ENCODE measurements at regions not wholly inside any gene's neighbourhood (a gene's known extent, or its start where the extent isn't known, plus 50 kb on each side); places are given as distances from the start of the nearest gene placed in this dataset.

DNA sequence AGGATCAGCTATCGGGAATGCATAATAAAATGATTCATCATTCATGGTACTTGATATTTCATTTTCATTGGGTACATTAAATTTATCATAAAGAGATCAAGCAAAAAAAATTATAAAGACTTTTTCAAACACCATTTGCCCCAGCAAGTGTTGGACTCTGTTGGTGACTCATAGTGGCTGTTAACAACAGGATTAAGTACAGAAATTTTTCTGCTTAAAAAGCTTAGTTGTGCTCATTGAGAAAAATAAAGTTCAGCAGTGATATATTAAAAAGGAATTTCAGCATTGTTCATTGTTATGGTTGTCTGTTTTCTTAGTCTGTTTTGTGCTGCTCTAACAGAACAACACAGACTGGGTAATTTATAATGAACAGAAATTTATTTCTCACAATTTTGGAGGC lies 86.2 kb upstream of the PCDH10 start:
- TF ChIP-seq POLR2A (IDR thresholded peaks at IDR 0.05; ENCODE audit: extremely low read depth, insufficient read length): no peak
- TF ChIP-seq, protein P1, sequence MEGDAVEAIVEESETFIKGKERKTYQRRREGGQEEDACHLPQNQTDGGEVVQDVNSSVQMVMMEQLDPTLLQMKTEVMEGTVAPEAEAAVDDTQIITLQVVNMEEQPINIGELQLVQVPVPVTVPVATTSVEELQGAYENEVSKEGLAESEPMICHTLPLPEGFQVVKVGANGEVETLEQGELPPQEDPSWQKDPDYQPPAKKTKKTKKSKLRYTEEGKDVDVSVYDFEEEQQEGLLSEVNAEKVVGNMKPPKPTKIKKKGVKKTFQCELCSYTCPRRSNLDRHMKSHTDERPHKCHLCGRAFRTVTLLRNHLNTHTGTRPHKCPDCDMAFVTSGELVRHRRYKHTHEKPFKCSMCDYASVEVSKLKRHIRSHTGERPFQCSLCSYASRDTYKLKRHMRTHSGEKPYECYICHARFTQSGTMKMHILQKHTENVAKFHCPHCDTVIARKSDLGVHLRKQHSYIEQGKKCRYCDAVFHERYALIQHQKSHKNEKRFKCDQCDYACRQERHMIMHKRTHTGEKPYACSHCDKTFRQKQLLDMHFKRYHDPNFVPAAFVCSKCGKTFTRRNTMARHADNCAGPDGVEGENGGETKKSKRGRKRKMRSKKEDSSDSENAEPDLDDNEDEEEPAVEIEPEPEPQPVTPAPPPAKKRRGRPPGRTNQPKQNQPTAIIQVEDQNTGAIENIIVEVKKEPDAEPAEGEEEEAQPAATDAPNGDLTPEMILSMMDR (IDR thresholded peaks at IDR 0.05; ENCODE audit: low read depth, low read length): no peak
- no peak for TF ChIP-seq MYC (IDR thresholded peaks at IDR 0.05; ENCODE audit: low read depth, low read length)
- TF ChIP-seq, protein P2, sequence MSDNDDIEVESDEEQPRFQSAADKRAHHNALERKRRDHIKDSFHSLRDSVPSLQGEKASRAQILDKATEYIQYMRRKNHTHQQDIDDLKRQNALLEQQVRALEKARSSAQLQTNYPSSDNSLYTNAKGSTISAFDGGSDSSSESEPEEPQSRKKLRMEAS (IDR thresholded peaks at IDR 0.05; ENCODE audit: low read depth, low read length): no peak
